GM23248 (cell line): ENCODE measurements at regions not wholly inside any gene's neighbourhood (a gene's known extent, or its start where the extent isn't known, plus 50 kb on each side); places are given as distances from the start of the nearest gene placed in this dataset.

Experiments used
- EZH2 ChIP-seq: fragments of 200-600 bp; sonication (generic); IDR thresholded peaks from 2 replicates; pipeline ENCODE4 v1.6.1; 2018; ENCODE audit warnings: antibody characterized with exemption, mild to moderate bottlenecking; ENCODE audit not compliant: insufficient read depth, poor library complexity, severe bottlenecking
- EZH2phosphoT487 ChIP-seq: fragments of 200-600 bp; sonication (generic); IDR thresholded peaks from 2 replicates; pipeline ENCODE4 v1.6.1; 2018; ENCODE audit warnings: antibody characterized with exemption, moderate library complexity, mild to moderate bottlenecking, low read depth; ENCODE audit not compliant: insufficient read depth

DNA sequence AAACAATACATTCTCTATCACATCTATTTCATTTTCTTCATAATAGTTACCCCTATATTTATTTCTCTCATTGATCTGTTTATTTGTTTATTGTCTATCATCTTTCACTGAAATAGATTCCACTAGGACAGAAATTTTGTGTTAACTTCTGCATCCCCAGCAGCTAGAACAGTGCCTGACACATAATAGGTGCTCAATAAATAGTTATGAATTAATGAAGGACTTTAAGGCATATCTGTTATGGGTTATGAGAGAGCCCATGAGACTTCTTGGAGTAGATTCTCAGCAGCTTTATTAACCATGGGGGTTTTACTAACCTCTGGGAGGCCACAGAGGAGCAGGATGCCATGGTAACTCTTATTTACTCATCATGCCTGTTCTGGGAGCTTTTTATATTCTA is 144.6 kb downstream of the CDC42EP3 start:
- TF ChIP-seq EZH2phosphoT487 (no peak), EZH2 (no peak)
